Activated gamma-delta T cell treated with anti-CD3 and anti-CD28 coated beads, Interleukin-2, amount 50 U/mL, for 16 hours (primary cell): ENCODE measurements at regions not wholly inside any gene's neighbourhood (a gene's known extent, or its start where the extent isn't known, plus 50 kb on each side); places are given as distances from the start of the nearest gene placed in this dataset.

Experiments
- DNase-seq: peaks from one replicate; pipeline ENCODE4 v3.0.0-alpha.2; 2020; ENCODE audit warnings: low read depth

DNA sequence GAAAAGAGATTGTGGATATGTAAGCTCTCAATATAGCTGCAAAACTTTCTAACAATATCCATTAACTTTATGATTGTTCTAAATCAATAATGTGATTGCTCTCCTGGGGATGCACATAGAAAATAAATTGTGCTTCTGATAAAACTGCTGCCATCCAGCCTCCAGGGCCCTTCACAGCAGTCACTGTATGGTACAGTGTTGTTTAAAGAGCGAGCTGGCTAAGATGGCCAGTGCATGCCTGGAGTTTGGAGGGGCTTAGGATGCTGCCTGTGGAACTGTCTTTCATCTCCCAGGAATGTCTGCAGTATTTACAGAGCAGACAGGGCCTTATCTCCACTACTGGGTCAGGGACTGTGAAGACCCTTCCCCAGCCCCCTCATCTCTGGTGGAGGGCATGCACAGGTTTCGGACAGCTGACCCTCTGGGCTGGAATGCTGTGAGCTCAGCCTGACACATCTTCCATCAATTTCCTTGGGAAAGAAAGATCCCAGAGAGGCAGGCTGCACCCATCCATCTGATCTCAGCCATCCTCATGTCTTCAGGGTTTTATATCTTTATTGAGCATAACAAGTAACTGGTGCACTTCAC lies 137.0 kb downstream of the PLPP3 start:
- DNase-seq = no peak

DNA sequence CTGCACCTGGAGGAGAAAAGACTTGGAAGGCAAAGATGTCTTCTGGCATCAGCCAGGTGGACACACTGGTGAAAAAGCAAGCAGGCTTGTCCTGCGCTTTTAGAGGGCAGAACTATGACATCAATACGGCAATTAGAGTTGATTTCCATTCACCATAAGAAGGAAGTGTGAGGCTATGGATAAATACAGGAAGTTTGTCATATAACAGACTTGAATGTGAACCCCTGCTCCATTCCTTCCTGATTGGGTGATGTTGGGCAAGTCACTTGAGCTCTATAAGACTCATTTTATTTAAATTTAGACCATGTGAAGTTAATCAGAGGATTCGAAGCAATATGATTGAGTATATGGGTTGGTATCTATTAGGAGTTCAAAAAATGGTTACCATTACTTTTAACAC lies 137.8 kb downstream of the PLPP3 start:
- DNase-seq = no peak

DNA sequence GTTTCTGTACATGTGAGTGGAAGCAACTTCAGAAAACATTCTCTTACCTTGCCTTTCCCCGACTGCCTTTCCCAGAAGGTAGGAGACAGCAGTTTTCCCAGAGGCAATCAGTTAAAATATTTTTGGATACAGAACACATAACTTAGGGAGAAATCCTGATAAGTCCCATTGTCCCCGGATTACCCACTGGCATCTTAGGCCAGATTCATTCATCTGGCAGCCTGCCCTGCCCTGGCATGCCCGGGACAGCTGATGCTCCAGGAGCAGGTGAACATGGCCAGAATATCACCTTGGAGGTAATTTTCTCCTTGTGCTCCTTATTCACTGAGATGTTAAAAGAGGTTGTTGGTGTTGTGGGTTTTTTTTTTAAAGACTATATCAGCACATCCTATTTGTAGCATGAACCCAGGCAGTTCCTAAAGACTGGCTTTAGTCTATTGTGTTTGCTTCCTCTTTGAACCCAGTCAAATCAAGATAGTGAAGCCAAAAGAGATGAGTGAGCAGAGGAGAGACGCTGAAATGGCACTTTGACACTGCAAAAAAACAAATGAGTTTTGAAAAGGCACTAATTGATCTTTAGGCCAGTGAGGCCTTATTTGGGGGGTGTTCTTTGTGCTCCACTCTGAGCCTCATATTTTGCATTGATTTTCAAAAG lies 139.6 kb downstream of the PLPP3 start:
- DNase-seq = no peak

GRCh38 chr1:56438901-56439551 lies 140.3 kb downstream of the PLPP3 start:
- DNase-seq = no peak

- no peak for DNase-seq
These were observed 141.4 kb downstream of the PLPP3 start for GRCh38 chr1:56437959-56438358.

DNA sequence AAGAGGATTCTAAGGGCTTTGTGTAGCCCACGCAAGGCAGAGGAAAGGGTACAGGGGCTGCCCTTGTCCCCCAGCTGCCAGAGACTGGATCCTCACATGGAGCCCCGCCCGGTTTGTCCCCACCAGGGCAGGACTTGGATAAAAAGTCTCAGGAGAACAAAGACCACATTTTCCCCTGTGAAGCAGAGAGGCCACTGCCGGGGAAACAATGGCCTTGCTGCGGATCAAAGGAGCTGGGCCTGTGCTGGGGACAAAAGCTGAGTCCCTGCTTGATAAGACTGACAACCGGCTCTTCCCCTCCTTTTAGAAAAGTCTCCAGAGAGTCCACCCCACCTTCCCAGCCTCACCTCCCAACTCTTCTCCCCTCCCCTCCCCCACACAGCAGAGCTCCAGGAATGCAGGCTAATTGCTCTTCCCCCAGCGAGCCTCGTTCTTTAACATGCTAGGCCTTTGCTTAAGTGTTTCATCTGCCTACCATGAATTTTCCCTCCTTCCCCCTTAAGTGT lies 142.4 kb downstream of the PLPP3 start:
- no peak for DNase-seq

- DNase-seq = no peak
These were observed 143.1 kb downstream of the PLPP3 start for GRCh38 chr1:56436296-56436695.

DNA sequence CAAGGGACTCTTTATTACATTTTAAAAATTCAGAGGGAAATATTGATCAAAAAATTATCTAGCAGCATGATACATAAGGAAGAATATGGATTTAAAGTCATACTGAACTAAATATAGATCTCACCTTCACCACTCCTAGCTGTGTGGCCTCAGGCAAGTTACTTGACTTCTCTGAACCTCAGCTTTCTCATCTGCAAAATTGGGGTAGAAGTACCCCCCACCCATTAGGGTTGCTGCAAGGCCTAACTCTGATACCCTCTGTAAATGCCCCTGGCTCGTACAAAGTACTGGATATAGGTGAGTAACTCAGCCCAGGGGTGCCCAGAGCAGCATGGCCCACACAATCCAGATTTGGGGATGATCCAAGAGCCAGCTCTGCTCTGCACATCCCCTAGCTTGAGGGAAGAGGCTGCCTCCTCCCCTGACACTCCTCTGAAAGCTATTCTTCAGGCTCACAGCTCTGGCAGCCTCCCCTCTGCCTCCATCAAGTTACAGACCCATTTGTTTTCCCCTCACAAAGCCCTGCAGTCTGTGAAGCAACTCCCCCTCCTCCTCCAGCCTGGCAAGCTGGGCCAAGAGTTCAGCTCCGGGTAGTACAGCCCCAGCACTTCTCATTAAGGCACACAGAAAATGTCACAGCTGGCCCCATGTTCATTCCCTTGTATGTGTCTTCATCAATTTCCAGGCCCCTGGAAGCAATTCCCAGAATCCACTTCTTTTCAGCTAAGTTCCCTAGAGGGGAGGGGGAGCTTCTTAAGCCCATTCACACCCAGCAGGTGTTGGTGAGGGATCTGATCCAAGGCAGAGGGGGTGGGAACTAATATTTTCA lies 143.7 kb downstream of the PLPP3 start:
- DNase-seq = no peak

- no peak for DNase-seq
These were observed 144.6 kb downstream of the PLPP3 start for GRCh38 chr1:56434740-56435139.

- no peak for DNase-seq
These were observed 145.3 kb downstream of the PLPP3 start for GRCh38 chr1:56434025-56434424.

- DNase-seq = no peak
These were observed 146.2 kb downstream of the PLPP3 start for GRCh38 chr1:56433056-56433577.

DNA sequence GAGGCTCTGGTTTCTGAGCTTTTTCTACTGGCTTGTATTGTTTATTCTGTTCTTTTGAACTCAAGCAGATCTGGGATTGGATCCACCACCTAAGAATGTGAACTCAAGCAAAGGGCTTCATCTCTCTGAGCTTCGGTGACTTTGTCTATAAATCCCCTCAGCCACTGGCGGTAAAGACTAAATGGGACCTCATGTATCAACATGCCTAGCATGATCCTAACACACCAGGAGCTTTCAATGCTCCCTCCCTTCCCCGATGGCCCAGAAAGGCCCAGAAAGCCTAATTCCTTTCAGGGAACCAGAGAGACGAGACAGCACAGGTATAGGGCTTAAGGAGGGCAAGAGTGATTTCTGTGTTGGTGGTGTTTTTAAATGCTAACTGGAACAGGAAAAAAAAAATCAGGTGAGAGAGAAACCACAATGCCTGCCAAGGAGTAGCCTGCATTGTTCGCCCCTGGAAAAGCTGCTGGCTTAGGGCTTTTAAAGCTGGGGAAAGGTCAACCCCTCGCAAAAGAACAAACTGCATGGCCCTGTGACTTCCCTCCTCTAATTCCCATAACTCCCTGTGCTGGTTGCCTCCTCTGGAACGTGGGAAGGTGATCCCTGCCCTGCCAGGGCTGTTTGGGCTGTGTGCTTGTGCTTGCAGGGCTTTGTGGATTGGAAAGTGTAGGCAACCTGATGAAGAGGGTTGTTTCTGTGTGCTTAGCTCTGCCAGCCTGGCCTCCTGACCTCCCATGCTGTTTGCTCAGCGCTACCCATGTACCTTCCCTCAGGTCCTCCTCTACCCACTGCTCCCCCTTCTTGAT lies 147.0 kb downstream of the PLPP3 start:
- no peak for DNase-seq

DNA sequence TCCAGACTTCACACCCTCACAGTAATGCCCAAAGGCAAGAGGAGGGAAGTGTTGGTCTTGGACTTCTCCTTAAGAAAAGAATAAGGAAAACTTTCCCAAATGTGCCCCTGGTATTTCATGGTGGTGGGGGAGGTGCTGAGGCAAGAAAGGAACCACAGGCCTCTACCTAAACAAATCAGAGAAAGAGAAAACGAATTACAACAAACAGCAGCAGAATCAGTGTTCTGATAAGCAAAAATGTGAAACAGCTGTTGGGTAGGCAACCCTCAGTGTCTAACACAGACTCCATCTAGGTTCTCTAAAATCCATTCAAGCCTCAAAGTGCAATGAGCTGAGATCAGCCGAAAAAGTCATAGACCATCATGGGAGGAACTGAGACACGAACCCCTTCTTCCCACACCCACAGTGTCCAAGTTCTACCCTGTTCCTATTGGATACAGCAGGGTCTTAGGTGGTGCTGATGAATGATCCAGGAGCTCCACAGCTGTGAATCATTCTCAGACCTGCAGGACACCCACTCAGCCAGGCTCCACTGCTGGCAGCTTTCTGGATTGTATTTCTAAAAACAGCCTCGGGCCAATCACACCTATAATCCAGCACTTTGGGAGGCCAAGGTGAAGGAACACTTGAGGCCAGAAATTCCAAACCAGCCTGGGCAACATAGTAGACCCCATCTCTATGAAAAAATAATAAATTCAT lies 149.1 kb downstream of the PLPP3 start:
- DNase-seq = no peak

- DNase-seq = no peak
These were observed 150.1 kb downstream of the PLPP3 start for GRCh38 chr1:56429288-56429687.

- no peak for DNase-seq
These were observed 152.6 kb downstream of the PLPP3 start for GRCh38 chr1:56426587-56427381.

- DNase-seq = no peak
These were observed 153.8 kb downstream of the PLPP3 start for GRCh38 chr1:56425494-56426037.

GRCh38 chr1:56424744-56425493 lies 154.4 kb downstream of the PLPP3 start:
- DNase-seq = no peak

DNA sequence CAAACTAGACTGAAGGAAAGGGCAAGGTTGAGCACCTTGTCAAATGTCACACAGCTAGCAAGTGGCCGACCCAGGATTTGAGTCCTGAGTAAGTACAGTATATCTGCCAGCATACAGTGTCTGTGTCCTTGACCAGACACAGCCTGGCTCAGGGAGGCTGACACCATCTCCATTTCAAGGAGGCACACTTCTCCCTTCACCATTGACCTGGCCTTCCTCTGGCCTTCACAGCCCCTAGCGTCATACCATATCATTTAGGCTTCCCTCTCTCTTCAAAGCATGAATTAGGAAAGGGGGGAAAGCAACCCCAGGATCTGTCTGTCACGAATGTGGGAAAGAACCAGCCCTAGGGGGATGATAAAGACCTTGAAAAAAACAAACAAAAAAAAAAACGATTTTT lies 155.6 kb downstream of the PLPP3 start:
- DNase-seq = no peak

DNA sequence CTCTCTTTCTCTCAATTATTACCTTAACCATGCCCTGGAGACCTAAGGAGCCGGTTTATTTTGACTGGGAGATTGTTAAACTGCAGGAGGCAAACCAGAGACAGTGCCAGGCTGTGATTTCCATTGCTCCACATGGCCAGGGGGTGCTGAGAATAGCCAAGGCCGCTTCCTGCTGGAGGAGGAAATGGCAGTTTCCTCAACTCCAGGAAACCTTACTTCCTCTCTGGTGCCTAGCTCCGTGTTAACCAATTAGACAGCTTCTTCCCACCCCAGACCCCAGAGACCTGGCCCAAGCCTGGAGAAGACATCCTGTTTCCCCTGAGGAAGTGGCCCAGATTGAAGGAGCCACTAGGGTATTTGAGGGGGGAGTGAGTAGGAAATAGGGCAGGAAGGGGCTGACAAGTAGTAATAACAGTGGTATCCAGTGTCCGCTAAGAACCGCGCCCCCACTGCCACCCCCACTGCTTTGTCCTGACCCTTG lies 161.2 kb downstream of the PLPP3 start:
- DNase-seq = no peak
